SK-N-SH (cell line): ENCODE measurements at regions not wholly inside any gene's neighbourhood (a gene's known extent, or its start where the extent isn't known, plus 50 kb on each side); places are given as distances from the start of the nearest gene placed in this dataset.

Experiments
- CHD2 ChIP-seq: fragments of 150-350 bp; IDR thresholded peaks from 2 replicates; pipeline ENCODE4 v1.6.1; 2018; ENCODE audit warnings: low read length; ENCODE audit not compliant: partially characterized antibody
- TCF12 ChIP-seq: IDR thresholded peaks from 2 replicates; pipeline ENCODE4 v1.4.0; 2012
- TF ChIP-seq, protein P1 (sequence below): fragments of 200-600 bp; sonication (generic); IDR thresholded peaks from 2 replicates; pipeline ENCODE4 v1.6.1; 2017; ENCODE audit warnings: antibody characterized with exemption, mild to moderate bottlenecking, moderate library complexity
- TF ChIP-seq, protein P2 (sequence below): IDR thresholded peaks from 2 replicates; pipeline ENCODE4 v1.4.0; 2012; ENCODE audit warnings: low read depth

DNA sequence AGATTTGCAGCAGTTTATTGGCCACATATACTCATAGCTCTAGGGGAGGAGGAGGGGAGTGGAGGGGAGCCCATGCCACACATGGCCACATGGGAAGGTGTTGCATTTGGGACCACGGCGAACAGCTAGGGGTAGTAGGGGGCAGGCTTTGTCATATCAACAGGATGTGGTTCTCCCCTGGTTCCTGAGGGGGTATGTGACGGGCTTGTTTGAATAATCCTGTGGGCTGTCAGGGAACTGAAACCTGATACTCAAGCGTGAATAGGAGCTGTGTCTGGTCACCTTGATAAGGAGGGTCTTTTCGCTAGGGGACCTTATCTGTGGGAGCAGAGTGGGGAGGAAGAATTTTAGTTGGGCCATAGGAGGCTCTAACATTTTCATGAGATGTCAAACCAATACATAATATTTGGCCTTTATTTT lies 264.7 kb downstream of the CTH start:
- TF ChIP-seq TCF12 (no peak), CHD2 (no peak)
- TF ChIP-seq, protein P1, sequence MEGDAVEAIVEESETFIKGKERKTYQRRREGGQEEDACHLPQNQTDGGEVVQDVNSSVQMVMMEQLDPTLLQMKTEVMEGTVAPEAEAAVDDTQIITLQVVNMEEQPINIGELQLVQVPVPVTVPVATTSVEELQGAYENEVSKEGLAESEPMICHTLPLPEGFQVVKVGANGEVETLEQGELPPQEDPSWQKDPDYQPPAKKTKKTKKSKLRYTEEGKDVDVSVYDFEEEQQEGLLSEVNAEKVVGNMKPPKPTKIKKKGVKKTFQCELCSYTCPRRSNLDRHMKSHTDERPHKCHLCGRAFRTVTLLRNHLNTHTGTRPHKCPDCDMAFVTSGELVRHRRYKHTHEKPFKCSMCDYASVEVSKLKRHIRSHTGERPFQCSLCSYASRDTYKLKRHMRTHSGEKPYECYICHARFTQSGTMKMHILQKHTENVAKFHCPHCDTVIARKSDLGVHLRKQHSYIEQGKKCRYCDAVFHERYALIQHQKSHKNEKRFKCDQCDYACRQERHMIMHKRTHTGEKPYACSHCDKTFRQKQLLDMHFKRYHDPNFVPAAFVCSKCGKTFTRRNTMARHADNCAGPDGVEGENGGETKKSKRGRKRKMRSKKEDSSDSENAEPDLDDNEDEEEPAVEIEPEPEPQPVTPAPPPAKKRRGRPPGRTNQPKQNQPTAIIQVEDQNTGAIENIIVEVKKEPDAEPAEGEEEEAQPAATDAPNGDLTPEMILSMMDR: no peak
- TF ChIP-seq, protein P2, sequence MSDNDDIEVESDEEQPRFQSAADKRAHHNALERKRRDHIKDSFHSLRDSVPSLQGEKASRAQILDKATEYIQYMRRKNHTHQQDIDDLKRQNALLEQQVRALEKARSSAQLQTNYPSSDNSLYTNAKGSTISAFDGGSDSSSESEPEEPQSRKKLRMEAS: no peak
